Nephron progenitor cell (in vitro differentiated cells): ENCODE measurements at regions not wholly inside any gene's neighbourhood (a gene's known extent, or its start where the extent isn't known, plus 50 kb on each side); places are given as distances from the start of the nearest gene placed in this dataset.

ENCODE experiments used
- DNase-seq: peaks from one replicate; pipeline ENCODE4 v3.0.0; 2021
- H3K27ac Mint-ChIP-seq: 2 replicates; pipeline ENCODE4 v1.8.0; 2021; ENCODE audit warnings: mild to moderate bottlenecking, moderate library complexity, mixed read lengths
- H3K27me3 Mint-ChIP-seq: 2 replicates; pipeline ENCODE4 v1.8.0; 2021; ENCODE audit warnings: mild to moderate bottlenecking, low read depth, mixed read lengths; ENCODE audit not compliant: poor library complexity
- H3K36me3 Mint-ChIP-seq: 2 replicates; pipeline ENCODE4 v1.8.0; 2021; ENCODE audit warnings: low read depth, mixed read lengths
- H3K4me1 Mint-ChIP-seq: 2 replicates; pipeline ENCODE4 v1.8.0; 2021; ENCODE audit warnings: mixed read lengths
- H3K4me3 Mint-ChIP-seq: 2 replicates; pipeline ENCODE4 v1.8.0; 2021; ENCODE audit warnings: mild to moderate bottlenecking, moderate library complexity, mixed read lengths
- H3K9me3 Mint-ChIP-seq: 2 replicates; pipeline ENCODE4 v1.8.0; 2021; ENCODE audit warnings: mild to moderate bottlenecking, moderate library complexity, mixed read lengths
- CTCF ChIP-seq: fragments of 200-600 bp; sonication (generic); IDR thresholded peaks from 2 replicates; pipeline ENCODE4 v1.5.0; 2021; ENCODE audit warnings: antibody characterized with exemption

GRCh38 chr13:40235160-40235796 lies 431.2 kb downstream of the FOXO1 start:
- Mint-ChIP-seq H3K27ac (no peak overlapping the region), H3K4me1 (peaks cover 46% of the 10 kb centered on the region), H3K9me3 (no peaks in the 10 kb centered on the region), H3K36me3 (no peaks in the 10 kb centered on the region), H3K4me3 (no peak overlapping the region), H3K27me3 (no peaks in the 10 kb centered on the region)
- no peak for DNase-seq
- TF ChIP-seq CTCF, result no peak

- no peak for DNase-seq
- H3K36me3 Mint-ChIP-seq, result no peaks in the 10 kb centered on the region
- H3K9me3 Mint-ChIP-seq, result no peaks in the 10 kb centered on the region
- no peak overlapping the region for H3K4me3 Mint-ChIP-seq
- TF ChIP-seq CTCF, result no peak
- H3K4me1 Mint-ChIP-seq, result peaks cover 32% of the 10 kb centered on the region
- no peaks in the 10 kb centered on the region for H3K27me3 Mint-ChIP-seq
- no peak overlapping the region for H3K27ac Mint-ChIP-seq
These were observed 429.8 kb downstream of the FOXO1 start for GRCh38 chr13:40236566-40237168.

GRCh38 chr13:40238761-40239160 lies 427.7 kb downstream of the FOXO1 start:
- H3K9me3 Mint-ChIP-seq, result no peaks in the 10 kb centered on the region
- H3K4me3 Mint-ChIP-seq, result no peak overlapping the region
- DNase-seq, result no peak
- peaks cover 11% of the 10 kb centered on the region for H3K4me1 Mint-ChIP-seq
- H3K36me3 Mint-ChIP-seq, result no peaks in the 10 kb centered on the region
- no peak overlapping the region for H3K27ac Mint-ChIP-seq
- TF ChIP-seq CTCF, result no peak
- no peaks in the 10 kb centered on the region for H3K27me3 Mint-ChIP-seq

- H3K27ac Mint-ChIP-seq, result no peak overlapping the region
- no peak for TF ChIP-seq CTCF
- no peak overlapping the region for H3K4me3 Mint-ChIP-seq
- H3K36me3 Mint-ChIP-seq, result no peaks in the 10 kb centered on the region
- no peak for DNase-seq
- H3K27me3 Mint-ChIP-seq, result peaks cover 3% of the 10 kb centered on the region
- no peaks in the 10 kb centered on the region for H3K9me3 Mint-ChIP-seq
- no peaks in the 10 kb centered on the region for H3K4me1 Mint-ChIP-seq
These were observed 426.1 kb downstream of the FOXO1 start for GRCh38 chr13:40240293-40240692.

GRCh38 chr13:40241125-40241798 lies 425.2 kb downstream of the FOXO1 start:
- H3K4me3 Mint-ChIP-seq, result no peak overlapping the region
- H3K36me3 Mint-ChIP-seq, result no peaks in the 10 kb centered on the region
- no peaks in the 10 kb centered on the region for H3K4me1 Mint-ChIP-seq
- no peak for TF ChIP-seq CTCF
- H3K9me3 Mint-ChIP-seq, result no peaks in the 10 kb centered on the region
- H3K27me3 Mint-ChIP-seq, result peaks cover 3% of the 10 kb centered on the region
- no peak overlapping the region for H3K27ac Mint-ChIP-seq
- no peak for DNase-seq
